HEK293T (cell line): ENCODE measurements at regions not wholly inside any gene's neighbourhood (a gene's known extent, or its start where the extent isn't known, plus 50 kb on each side); places are given as distances from the start of the nearest gene placed in this dataset.

Experiments used
- CTCF ChIA-PET: fragments of 350-600 bp; formaldehyde crosslinking; extraction: SDS; loops from one replicate; lab custom pipeline; 2021; ENCODE audit warnings: antibody characterized with exemption, inconsistent platforms; lab: Yijun Ruan, JAX
- POLR2A ChIA-PET: fragments of 350-600 bp; formaldehyde crosslinking; extraction: SDS; loops from one replicate; lab custom pipeline; 2020; ENCODE audit warnings: antibody characterized with exemption, inconsistent platforms; lab: Yijun Ruan, JAX
- DNase-seq: peaks from one replicate; pipeline ENCODE4 v3.0.0; 2012; ENCODE audit warnings: mixed read lengths; ENCODE audit errors: extremely low spot score
- ARNT ChIP-seq: fragments of 450-650 bp; IDR thresholded peaks from 2 replicates; pipeline ENCODE4 v1.6.1; 2017; ENCODE audit warnings: mild to moderate bottlenecking
- BHLHE40 ChIP-seq: fragments of 450-650 bp; IDR thresholded peaks from 2 replicates; pipeline ENCODE4 v1.6.1; 2016; ENCODE audit warnings: mild to moderate bottlenecking, moderate library complexity, borderline replicate concordance
- CTBP1 ChIP-seq: fragments of 450-650 bp; IDR thresholded peaks from 2 replicates; pipeline ENCODE4 v1.6.1; 2016; ENCODE audit warnings: borderline replicate concordance
- ELF4 ChIP-seq: fragments of 450-650 bp; IDR thresholded peaks from 2 replicates; pipeline ENCODE4 v1.6.1; 2017; ENCODE audit warnings: antibody characterized with exemption
- FOXA1 ChIP-seq: fragments of 450-650 bp; IDR thresholded peaks from 2 replicates; pipeline ENCODE4 v1.6.1; 2016; ENCODE audit warnings: mild to moderate bottlenecking
- FOXK2 ChIP-seq: fragments of 450-650 bp; IDR thresholded peaks from 2 replicates; pipeline ENCODE4 v1.6.1; 2016; ENCODE audit warnings: mild to moderate bottlenecking
- FOXM1 ChIP-seq: fragments of 450-650 bp; IDR thresholded peaks from 2 replicates; pipeline ENCODE4 v1.6.1; 2017; ENCODE audit warnings: mild to moderate bottlenecking, borderline replicate concordance
- HDGF ChIP-seq: fragments of 450-650 bp; IDR thresholded peaks from 2 replicates; pipeline ENCODE4 v1.6.1; 2017; ENCODE audit warnings: antibody characterized with exemption, borderline replicate concordance
- L3MBTL2 ChIP-seq: fragments of 450-650 bp; conservative IDR thresholded peaks from 2 replicates; pipeline ENCODE4 v1.6.1; 2016; ENCODE audit warnings: mild to moderate bottlenecking
- LEF1 ChIP-seq: fragments of 450-650 bp; IDR thresholded peaks from 2 replicates; pipeline ENCODE4 v1.6.1; 2017; ENCODE audit warnings: mild to moderate bottlenecking, borderline replicate concordance
- NFRKB ChIP-seq: fragments of 450-650 bp; IDR thresholded peaks from 2 replicates; pipeline ENCODE4 v1.6.1; 2016; ENCODE audit warnings: mild to moderate bottlenecking, moderate library complexity
- SP1 ChIP-seq: fragments of 450-650 bp; IDR thresholded peaks from 2 replicates; pipeline ENCODE4 v1.6.1; 2017
- SUZ12 ChIP-seq: fragments of 450-650 bp; IDR thresholded peaks from 2 replicates; pipeline ENCODE4 v1.6.1; 2016; ENCODE audit warnings: mild to moderate bottlenecking
- TARDBP ChIP-seq: fragments of 450-650 bp; IDR thresholded peaks from 2 replicates; pipeline ENCODE4 v1.6.1; 2016
- ZNF384 ChIP-seq: fragments of 450-650 bp; IDR thresholded peaks from 2 replicates; pipeline ENCODE4 v1.6.1; 2016
- TF ChIP-seq, protein P1 (sequence below): fragments of 450-650 bp; IDR thresholded peaks from 2 replicates; pipeline ENCODE4 v1.6.1; 2016

- no peak for DNase-seq
- ChIA-PET POLR2A (no interaction called here), CTCF (no interaction called here)
- no peak for TF ChIP-seq ARNT
- TF ChIP-seq SP1 = no peak
- no peak for TF ChIP-seq BHLHE40
- TF ChIP-seq CTBP1 = no peak
- no peak for TF ChIP-seq ELF4
- TF ChIP-seq FOXK2 = no peak
- no peak for TF ChIP-seq TARDBP
These were observed 162.6 kb upstream of the AUTS2 start for GRCh38 chr7:69435711-69436110.

GRCh38 chr7:69436946-69437345 lies 161.3 kb upstream of the AUTS2 start:
- TF ChIP-seq LEF1 (no peak), SP1 (no peak), L3MBTL2 (no peak)
- TF ChIP-seq, protein P1, sequence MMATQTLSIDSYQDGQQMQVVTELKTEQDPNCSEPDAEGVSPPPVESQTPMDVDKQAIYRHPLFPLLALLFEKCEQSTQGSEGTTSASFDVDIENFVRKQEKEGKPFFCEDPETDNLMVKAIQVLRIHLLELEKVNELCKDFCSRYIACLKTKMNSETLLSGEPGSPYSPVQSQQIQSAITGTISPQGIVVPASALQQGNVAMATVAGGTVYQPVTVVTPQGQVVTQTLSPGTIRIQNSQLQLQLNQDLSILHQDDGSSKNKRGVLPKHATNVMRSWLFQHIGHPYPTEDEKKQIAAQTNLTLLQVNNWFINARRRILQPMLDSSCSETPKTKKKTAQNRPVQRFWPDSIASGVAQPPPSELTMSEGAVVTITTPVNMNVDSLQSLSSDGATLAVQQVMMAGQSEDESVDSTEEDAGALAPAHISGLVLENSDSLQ = no peak
- no peak for DNase-seq
- ChIA-PET POLR2A (no interaction called here), CTCF (no interaction called here)

GRCh38 chr7:69438584-69439412 lies 159.5 kb upstream of the AUTS2 start:
- POLR2A ChIA-PET = no interaction called here
- TF ChIP-seq ARNT = no peak
- TF ChIP-seq FOXA1 = no peak
- TF ChIP-seq ELF4 = no peak
- no peak for TF ChIP-seq BHLHE40
- no peak for TF ChIP-seq HDGF
- TF ChIP-seq NFRKB = no peak
- no peak for TF ChIP-seq CTBP1
- TF ChIP-seq, protein P1 = no peak
- no peak for TF ChIP-seq L3MBTL2
- TF ChIP-seq ZNF384 = no peak
- TF ChIP-seq LEF1 = no peak
- TF ChIP-seq FOXK2 = no peak
- TF ChIP-seq TARDBP = no peak
- no peak for TF ChIP-seq FOXM1
- no peak for TF ChIP-seq SP1
- no peak for TF ChIP-seq SUZ12
- DNase-seq = no peak
- CTCF ChIA-PET = interaction anchor here (0.6 to 1.0 kb wide), 2 partner anchors 17 to 453 kb away, joined by 3 to 4 read pairs; no protein-coding TSS in a partner anchor

- no peak for DNase-seq
- TF ChIP-seq, protein P1 = no peak
- TF ChIP-seq ARNT (no peak), FOXM1 (no peak), SUZ12 (no peak), FOXA1 (no peak)
- POLR2A ChIA-PET = interaction anchor here (0.6 kb wide), 1 partner anchor 14 kb away, joined by 3 read pairs; no protein-coding TSS in a partner anchor
- CTCF ChIA-PET = interaction anchor here (1.0 kb wide), 1 partner anchor 18 kb away, joined by 3 read pairs; no protein-coding TSS in a partner anchor
These were observed 158.5 kb upstream of the AUTS2 start for GRCh38 chr7:69439636-69440325.

GRCh38 chr7:69440976-69441375 lies 157.3 kb upstream of the AUTS2 start:
- ChIA-PET POLR2A (no interaction called here), CTCF (no interaction called here)
- TF ChIP-seq FOXA1 = no peak
- no peak for TF ChIP-seq CTBP1
- TF ChIP-seq TARDBP = no peak
- no peak for TF ChIP-seq HDGF
- TF ChIP-seq FOXK2 = no peak
- no peak for TF ChIP-seq ELF4
- TF ChIP-seq ARNT = no peak
- TF ChIP-seq BHLHE40 = no peak
- TF ChIP-seq LEF1 = no peak
- TF ChIP-seq NFRKB = no peak
- TF ChIP-seq ZNF384 = no peak
- TF ChIP-seq, protein P1 = no peak
- TF ChIP-seq L3MBTL2 = no peak
- no peak for TF ChIP-seq FOXM1
- no peak for TF ChIP-seq SUZ12
- no peak for TF ChIP-seq SP1

DNA sequence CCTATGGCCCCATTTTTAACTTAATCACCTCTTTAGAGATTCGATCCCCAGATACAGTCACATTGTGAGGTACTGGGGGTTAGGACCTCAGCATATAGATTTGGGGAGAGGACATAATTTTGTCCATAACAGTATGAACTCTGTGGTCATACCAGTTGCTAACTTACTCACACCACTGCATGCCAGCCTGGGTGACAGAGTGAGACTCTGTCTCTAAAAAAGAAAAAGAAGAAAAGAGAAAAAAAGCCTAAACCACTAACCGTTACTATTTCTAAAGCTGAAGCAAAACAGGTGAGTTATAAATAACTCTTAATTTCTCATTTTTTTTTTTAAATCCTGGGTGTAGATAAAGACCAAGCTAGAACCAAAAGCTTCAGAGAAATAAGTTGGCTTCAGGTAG lies 155.1 kb upstream of the AUTS2 start:
- TF ChIP-seq TARDBP (no peak), NFRKB (no peak)
- DNase-seq = no peak
- POLR2A ChIA-PET = no interaction called here
- CTCF ChIA-PET = no interaction called here

More at GRCh38 chr7:69440976-69441375, 157.3 kb upstream of the AUTS2 start:
- DNase-seq = no peak
